Activated T-cell treated with anti-CD3 and anti-CD28 coated beads, Interleukin-2, amount 50 U/mL, for 48 hours (primary cell): ENCODE measurements at regions not wholly inside any gene's neighbourhood (a gene's known extent, or its start where the extent isn't known, plus 50 kb on each side); places are given as distances from the start of the nearest gene placed in this dataset.
"Not testable (repeated sequence)": the region's sequence is repeated elsewhere in the genome, so short reads cannot be mapped to it uniquely, and the experiment has no call there.

Source experiments
- DNase-seq, 2 experiments: peaks; one replicate each; pipeline ENCODE4 v3.0.0-alpha.2; 2020

- no peak for DNase-seq
These were observed 424.8 kb upstream of the BTBD3 start for GRCh38 chr20:11492846-11493245.

- DNase-seq = no peak
These were observed 421.3 kb upstream of the BTBD3 start for GRCh38 chr20:11496380-11496779.

- DNase-seq = no peak
These were observed 420.1 kb upstream of the BTBD3 start for GRCh38 chr20:11497545-11497944.

GRCh38 chr20:11499101-11499634 lies 418.5 kb upstream of the BTBD3 start:
- no peak for DNase-seq

GRCh38 chr20:11502061-11502460 lies 415.6 kb upstream of the BTBD3 start:
- DNase-seq = no peak

- DNase-seq = no peak
These were observed 415.0 kb upstream of the BTBD3 start for GRCh38 chr20:11502671-11503070.

- DNase-seq = no peak
These were observed 407.9 kb upstream of the BTBD3 start for GRCh38 chr20:11509776-11510175.

GRCh38 chr20:11511821-11512220 lies 405.9 kb upstream of the BTBD3 start:
- DNase-seq = no peak

GRCh38 chr20:11513241-11513745 lies 404.4 kb upstream of the BTBD3 start:
- not testable (repeated sequence) for DNase-seq

- no peak for DNase-seq
These were observed 401.2 kb upstream of the BTBD3 start for GRCh38 chr20:11516448-11516847.

- DNase-seq = no peak
These were observed 397.1 kb upstream of the BTBD3 start for GRCh38 chr20:11520596-11520995.

GRCh38 chr20:11521476-11522365 lies 396.0 kb upstream of the BTBD3 start:
- no peak for DNase-seq

- DNase-seq = no peak
These were observed 395.3 kb upstream of the BTBD3 start for GRCh38 chr20:11522366-11522741.

- DNase-seq = no peak
These were observed 388.6 kb upstream of the BTBD3 start for GRCh38 chr20:11529047-11529446.

GRCh38 chr20:11537032-11537431 lies 380.7 kb upstream of the BTBD3 start:
- DNase-seq = no peak

GRCh38 chr20:11539450-11539849 lies 378.2 kb upstream of the BTBD3 start:
- no peak for DNase-seq

- DNase-seq = no peak
These were observed 377.1 kb upstream of the BTBD3 start for GRCh38 chr20:11540558-11540957.

GRCh38 chr20:11542645-11543044 lies 375.0 kb upstream of the BTBD3 start:
- no peak for DNase-seq

- no peak for DNase-seq
These were observed 373.5 kb upstream of the BTBD3 start for GRCh38 chr20:11544029-11544678.

- DNase-seq = no peak
These were observed 370.8 kb upstream of the BTBD3 start for GRCh38 chr20:11546939-11547338.

- no peak for DNase-seq
These were observed 368.3 kb upstream of the BTBD3 start for GRCh38 chr20:11549172-11550103.

GRCh38 chr20:11550657-11551338 lies 366.9 kb upstream of the BTBD3 start:
- DNase-seq = no peak
